ENCODE measurements at regions not wholly inside any gene's neighbourhood (a gene's known extent, or its start where the extent isn't known, plus 50 kb on each side); places are given as distances from the start of the nearest gene placed in this dataset.

- no peak for DNase-seq
These were observed 471.8 kb downstream of the KDM4C start for GRCh38 chr9:7229571-7229970.

- DNase-seq, result no peak
These were observed 471.0 kb downstream of the KDM4C start for GRCh38 chr9:7228726-7229125.

- no peak for DNase-seq
These were observed 470.2 kb downstream of the KDM4C start for GRCh38 chr9:7227951-7228350.

GRCh38 chr9:7226007-7226640 lies 468.4 kb downstream of the KDM4C start:
- DNase-seq, result no peak
